Adrenal gland (tissue), 9 donors: ENCODE measurements at regions not wholly inside any gene's neighbourhood (a gene's known extent, or its start where the extent isn't known, plus 50 kb on each side); places are given as distances from the start of the nearest gene placed in this dataset.

ENCODE experiments used
- DNase-seq, 7 donors: peaks; one replicate each; pipeline ENCODE4 v3.0.0-alpha.2; 2019 to 2020
- H3K27ac ChIP-seq, 5 donors: fragments of 200-600 bp; sonication (generic) in 4 of 5; 1 replicate in 3 of 5; 2 replicates in 2 of 5; pipeline versions ENCODE4 v1.5.1 to v1.8.0; 2016 to 2020; ENCODE audit warnings: mild to moderate bottlenecking in 1 of 5
- H3K27me3 ChIP-seq: fragments of 200-600 bp; 2 replicates; pipeline ENCODE4 v1.8.0; 2021
- H3K36me3 ChIP-seq, 2 donors: fragments of 200-600 bp; replicated peaks in 1 of 2; 1 replicate in 1 of 2; 2 replicates in 1 of 2; pipeline versions ENCODE4 v1.5.1 to v1.8.0; 2018 to 2022
- H3K4me1 ChIP-seq, 2 donors: fragments of 200-600 bp; replicated peaks in 1 of 2; 1 replicate in 1 of 2; 2 replicates in 1 of 2; pipeline versions ENCODE4 v1.5.1 to v1.8.0; 2018 to 2021
- H3K4me3 ChIP-seq, 4 donors: fragments of 200-600 bp; sonication (generic) in 3 of 4; one replicate each; pipeline ENCODE4 v1.5.1; 2016 to 2018
- H3K9me3 ChIP-seq, 3 donors: fragments of 200-600 bp; sonication (generic) in 1 of 3; replicated peaks in 1 of 3; 1 replicate in 2 of 3; 2 replicates in 1 of 3; pipeline versions ENCODE4 v1.5.1 to v1.8.0; 2016 to 2021
- POLR2A ChIP-seq, 2 donors: fragments of 450-650 bp; IDR thresholded peaks; one replicate each; pipeline ENCODE4 v1.6.1; 2017; ENCODE audit warnings: antibody characterized with exemption in 2 of 2, mild to moderate bottlenecking in 2 of 2, moderate library complexity in 1 of 2
- WGBS, 4 donors: extraction: QIAGEN DNeasy Blood & Tissue Kit in 2 of 4; methylation state at CpG; one replicate each; pipeline versions ENCODE4 v1.1.5 to v1.1.7; 2013 to 2017; 5-methylcytosine and 5-hydroxymethylcytosine counted together
- intact Hi-C, 2 donors: fragments of 100-400 bp; cut with DNase I; formaldehyde crosslinking; loops; one replicate each; pipeline versions ENCODE4 v1.14.1 to v1.15.0; 2022 to 2023
- TF ChIP-seq, protein P1 (sequence below), 6 experiments: fragments of 450-650 bp in 4 of 6; fragments of 200-600 bp in 2 of 6; sonication (generic) in 1 of 6; IDR thresholded peaks; 1 replicate in 5 of 6; 2 replicates in 1 of 6; pipeline versions ENCODE4 v1.5.1 to v1.8.0; 2016 to 2021; ENCODE audit warnings: antibody characterized with exemption in 6 of 6, mild to moderate bottlenecking in 2 of 6, moderate library complexity in 1 of 6
- donor health status: healthy with polysubstance abuse.
- donor health status: Bipolar disorder and iron deficiency.
- donor health status: DM: yes; HTN: yes; CAD: no.
- donor health status: DM: no; HTN: no; CAD: no.
- donor health status: DM: no; HTN: no; CAD: no.

- WGBS, 4 donors: 73 to 81% (median 78%) methylated on average over 8 of the region's 8 CpGs
- Histone ChIP-seq H3K4me1 (peaks cover 4 to 16% of the 10 kb centered on the region in 2 donors), H3K27ac (no peak overlapping the region), H3K36me3 (no peaks in the 10 kb centered on the region), H3K4me3 (no peak overlapping the region), H3K9me3 (no peaks in the 10 kb centered on the region), H3K27me3 (no peaks in the 10 kb centered on the region)
- DNase-seq: no peak
- TF ChIP-seq POLR2A (IDR thresholded peaks at IDR 0.05): no peak
- TF ChIP-seq, protein P1, sequence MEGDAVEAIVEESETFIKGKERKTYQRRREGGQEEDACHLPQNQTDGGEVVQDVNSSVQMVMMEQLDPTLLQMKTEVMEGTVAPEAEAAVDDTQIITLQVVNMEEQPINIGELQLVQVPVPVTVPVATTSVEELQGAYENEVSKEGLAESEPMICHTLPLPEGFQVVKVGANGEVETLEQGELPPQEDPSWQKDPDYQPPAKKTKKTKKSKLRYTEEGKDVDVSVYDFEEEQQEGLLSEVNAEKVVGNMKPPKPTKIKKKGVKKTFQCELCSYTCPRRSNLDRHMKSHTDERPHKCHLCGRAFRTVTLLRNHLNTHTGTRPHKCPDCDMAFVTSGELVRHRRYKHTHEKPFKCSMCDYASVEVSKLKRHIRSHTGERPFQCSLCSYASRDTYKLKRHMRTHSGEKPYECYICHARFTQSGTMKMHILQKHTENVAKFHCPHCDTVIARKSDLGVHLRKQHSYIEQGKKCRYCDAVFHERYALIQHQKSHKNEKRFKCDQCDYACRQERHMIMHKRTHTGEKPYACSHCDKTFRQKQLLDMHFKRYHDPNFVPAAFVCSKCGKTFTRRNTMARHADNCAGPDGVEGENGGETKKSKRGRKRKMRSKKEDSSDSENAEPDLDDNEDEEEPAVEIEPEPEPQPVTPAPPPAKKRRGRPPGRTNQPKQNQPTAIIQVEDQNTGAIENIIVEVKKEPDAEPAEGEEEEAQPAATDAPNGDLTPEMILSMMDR (IDR thresholded peaks at IDR 0.05): no peak
- intact Hi-C loops: no loop called here
Observed at GRCh38 chr4:42344309-42344708, 53.0 kb upstream of the SHISA3 start.

DNA sequence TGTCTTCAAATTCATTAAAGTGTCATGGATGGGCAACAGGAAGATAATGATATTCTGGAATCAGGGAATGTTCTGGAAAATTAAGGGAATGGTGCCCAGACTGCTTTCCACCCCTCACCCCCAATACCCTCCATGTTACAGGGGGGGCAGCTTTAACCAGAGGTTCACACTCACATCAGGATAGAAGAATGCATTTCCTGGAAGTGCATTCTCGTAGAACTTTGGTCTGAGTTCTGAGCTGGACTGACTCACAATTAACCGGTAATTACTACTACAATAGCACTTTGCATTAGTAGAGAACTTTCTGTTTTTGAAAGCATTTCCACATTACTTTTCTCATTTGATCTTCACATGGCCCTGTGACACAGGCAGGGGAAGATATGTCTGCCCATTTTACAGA, 52.5 kb upstream of the SHISA3 start:
- Histone ChIP-seq H3K27ac (no peak overlapping the region), H3K4me1 (peaks cover 4 to 12% of the 10 kb centered on the region in 2 donors), H3K9me3 (no peaks in the 10 kb centered on the region), H3K27me3 (no peaks in the 10 kb centered on the region), H3K4me3 (no peak overlapping the region), H3K36me3 (no peaks in the 10 kb centered on the region)
- WGBS, 4 donors: 80 to 91% (median 86%) methylated on average over 2 of the region's 2 CpGs
- intact Hi-C loops: no loop called here
- no peak for DNase-seq
- no peak for TF ChIP-seq POLR2A (IDR thresholded peaks at IDR 0.05)
- TF ChIP-seq, protein P1 (IDR thresholded peaks at IDR 0.05): no peak

- H3K36me3 ChIP-seq: no peaks in the 10 kb centered on the region
- no peak overlapping the region for H3K4me3 ChIP-seq
- intact Hi-C loops: no loop called here
- TF ChIP-seq, protein P1 (IDR thresholded peaks at IDR 0.05): no peak
- no peak for TF ChIP-seq POLR2A (IDR thresholded peaks at IDR 0.05)
- DNase-seq: no peak
- WGBS, 4 donors: 94 to 96% (median 95%) methylated on average over 22 to 29 of the region's 29 CpGs
- peaks cover 0 to 4% of the 10 kb centered on the region in 2 donors for H3K4me1 ChIP-seq
- H3K27me3 ChIP-seq: no peaks in the 10 kb centered on the region
- no peaks in the 10 kb centered on the region for H3K9me3 ChIP-seq
- no peak overlapping the region for H3K27ac ChIP-seq
Observed at GRCh38 chr4:42345962-42346544, 51.2 kb upstream of the SHISA3 start.

GRCh38 chr4:42347076-42347475, 50.2 kb upstream of the SHISA3 start:
- TF ChIP-seq POLR2A (IDR thresholded peaks at IDR 0.05): no peak
- TF ChIP-seq, protein P1 (IDR thresholded peaks at IDR 0.05): no peak

More at GRCh38 chr4:42347076-42347475, 50.2 kb upstream of the SHISA3 start:
- H3K4me1 ChIP-seq: peaks cover 0 to 4% of the 10 kb centered on the region in 2 donors
- no peak for DNase-seq
- no peak overlapping the region for H3K27ac ChIP-seq
- intact Hi-C loops: no loop called here
- H3K27me3 ChIP-seq: no peaks in the 10 kb centered on the region
- H3K36me3 ChIP-seq: no peaks in the 10 kb centered on the region
- no peaks in the 10 kb centered on the region for H3K9me3 ChIP-seq
- H3K4me3 ChIP-seq: no peak overlapping the region
- WGBS, 4 donors: 93 to 96% (median 95%) methylated on average over 3 to 10 of the region's 10 CpGs
